ENCODE measurements at regions not wholly inside any gene's neighbourhood (a gene's known extent, or its start where the extent isn't known, plus 50 kb on each side); places are given as distances from the start of the nearest gene placed in this dataset.

DNA sequence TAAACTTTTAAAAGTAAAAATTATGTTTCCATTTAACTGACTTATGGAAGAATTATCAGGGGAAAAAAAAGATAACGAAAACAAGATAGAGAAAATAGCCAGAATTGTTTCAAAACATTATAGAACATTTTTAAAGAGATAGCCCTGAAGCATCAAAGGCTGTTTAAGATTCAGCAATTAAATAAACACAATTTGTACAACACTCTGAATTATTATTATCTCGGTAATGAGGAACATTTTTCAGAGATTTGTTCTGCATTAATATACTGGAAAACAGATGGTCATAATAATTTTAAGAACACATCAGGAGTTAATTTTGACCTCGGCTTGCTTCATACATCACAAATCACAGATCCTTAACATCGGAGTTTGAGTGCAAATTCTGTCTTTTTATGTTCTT, 643.8 kb downstream of the SORCS1 start:
- peak; percentile 3 for DNase-seq

GRCh38 chr10:106519376-106520030, 645.0 kb downstream of the SORCS1 start:
- DNase-seq, result peak; percentile 65

- no peak for DNase-seq
Observed at GRCh38 chr10:106515206-106515790, 649.2 kb downstream of the SORCS1 start.

GRCh38 chr10:106513352-106513771, 651.1 kb downstream of the SORCS1 start:
- DNase-seq, result no peak

GRCh38 chr10:106511917-106512316, 652.6 kb downstream of the SORCS1 start:
- DNase-seq, result no peak

DNA sequence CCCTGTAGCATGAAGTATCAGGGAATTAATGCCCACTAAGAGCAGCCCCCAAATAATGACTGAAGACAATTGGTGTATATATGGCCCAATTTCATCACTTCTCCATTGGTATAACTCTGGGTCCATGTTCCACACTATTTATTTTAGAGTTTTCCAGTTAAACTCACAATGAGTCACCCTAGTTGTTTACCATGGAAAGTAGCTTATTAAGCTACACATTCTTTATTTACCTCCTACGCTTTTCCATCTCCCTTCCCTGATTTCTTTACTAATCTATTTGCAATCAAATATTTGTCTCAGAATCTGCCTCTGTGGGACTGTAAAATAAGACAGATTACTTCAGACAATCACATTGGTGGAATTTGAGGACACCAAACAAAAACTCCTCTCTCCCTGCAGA, 655.6 kb downstream of the SORCS1 start:
- no peak for DNase-seq

DNA sequence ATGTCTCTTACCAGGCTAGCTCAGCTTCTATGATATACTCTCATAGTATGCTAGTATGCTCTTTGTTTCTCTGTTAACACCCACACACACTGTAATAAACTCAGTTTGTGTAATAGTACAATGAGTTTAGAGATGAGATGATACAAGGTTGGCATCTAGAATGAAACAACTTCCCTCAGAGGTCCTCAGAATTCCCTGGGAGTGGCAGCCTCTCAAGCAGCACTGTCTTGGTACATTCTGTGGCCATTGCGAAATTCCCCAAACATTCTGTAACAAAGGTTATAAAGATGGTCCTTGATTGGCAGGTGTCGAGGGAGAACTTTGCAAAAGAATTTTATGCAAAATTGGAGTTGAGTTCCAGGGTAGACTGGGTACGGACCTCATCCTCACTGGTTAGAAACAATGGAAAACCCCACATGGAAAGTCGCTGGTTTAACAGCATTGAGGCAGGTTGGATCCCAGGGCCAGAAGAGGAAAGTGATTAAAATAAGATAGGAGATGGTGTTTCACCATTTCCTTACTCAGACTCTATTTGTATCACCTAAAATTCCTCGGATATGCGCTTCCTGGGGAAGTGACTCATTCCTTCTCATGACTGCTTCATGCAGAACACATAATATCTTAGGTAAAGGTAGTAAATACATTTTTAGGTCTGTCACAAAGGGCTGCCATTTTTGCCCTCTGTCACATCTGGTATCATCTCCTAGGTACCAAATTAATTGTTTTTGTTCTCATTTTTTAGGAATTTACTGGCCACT, 657.8 kb downstream of the SORCS1 start:
- DNase-seq, result no peak

DNA sequence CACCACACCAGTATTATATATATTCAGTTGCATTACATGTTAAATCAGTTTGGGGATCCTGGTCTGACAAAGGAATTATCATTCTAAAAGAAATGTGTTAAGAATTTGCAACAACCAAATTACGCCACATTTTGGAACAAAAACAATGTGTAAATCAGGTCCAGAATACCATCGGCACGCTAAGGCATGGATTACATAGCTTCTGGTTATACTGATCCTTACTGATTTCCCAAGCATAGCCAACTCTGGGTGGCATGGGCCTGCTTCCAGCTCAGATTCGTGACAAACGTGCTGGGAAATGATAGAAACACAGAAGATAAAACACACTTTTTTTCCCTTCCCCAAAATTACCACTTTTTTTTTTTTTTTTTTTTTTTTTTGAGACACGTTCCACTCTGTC, 660.0 kb downstream of the SORCS1 start:
- peak; percentile 41 for DNase-seq

DNA sequence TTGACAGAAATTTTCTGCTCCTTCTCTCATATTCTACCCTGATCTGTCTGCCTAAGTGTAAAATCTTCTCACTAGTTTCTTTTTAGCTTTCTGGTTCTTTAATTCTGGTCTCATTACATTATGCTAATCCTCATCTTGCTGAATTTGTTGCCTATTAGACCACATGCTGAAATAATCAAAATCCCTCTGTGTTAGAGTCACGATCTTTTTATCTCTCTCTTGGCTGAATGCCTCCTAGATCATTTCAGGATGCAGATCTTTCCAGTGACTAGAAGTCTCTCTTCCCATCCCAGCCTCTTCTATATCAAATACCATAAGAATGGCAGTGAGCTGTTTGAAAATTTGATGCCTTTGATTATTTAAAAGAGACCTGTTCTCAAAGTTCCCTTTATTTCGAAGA, 661.9 kb downstream of the SORCS1 start:
- DNase-seq, result peak; percentile 10

DNA sequence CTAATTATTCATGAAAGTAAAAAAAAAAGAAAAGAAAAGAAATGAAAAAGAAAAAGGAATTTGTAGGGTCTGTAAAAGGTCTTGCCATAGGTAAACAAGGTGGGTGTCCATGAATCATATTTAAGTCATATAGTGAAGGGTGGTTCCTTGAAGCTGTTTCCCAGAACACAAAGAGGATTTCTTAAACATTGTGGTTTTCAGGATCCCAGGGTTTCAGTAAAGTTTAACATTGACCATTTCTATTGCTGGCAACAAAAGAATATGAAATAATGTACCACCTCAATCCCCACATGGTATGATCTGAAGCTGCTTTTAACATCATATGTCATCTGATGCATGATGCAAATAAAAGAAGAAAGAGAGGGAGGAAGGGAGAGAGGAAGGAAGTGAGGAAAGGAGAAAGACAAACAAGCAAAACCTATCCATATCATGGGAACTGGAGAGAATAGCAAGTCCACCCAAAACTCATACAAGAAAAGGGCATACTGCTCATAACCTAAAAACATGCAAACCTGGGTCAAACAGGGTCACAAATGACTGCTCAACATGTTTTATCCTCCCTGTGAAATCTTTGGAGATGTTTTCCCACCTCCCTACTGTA, 663.5 kb downstream of the SORCS1 start:
- no peak for DNase-seq

- no peak for DNase-seq
Observed at GRCh38 chr10:106500041-106500924, 664.2 kb downstream of the SORCS1 start.

- DNase-seq, result no peak
Observed at GRCh38 chr10:106499448-106499847, 665.1 kb downstream of the SORCS1 start.

DNA sequence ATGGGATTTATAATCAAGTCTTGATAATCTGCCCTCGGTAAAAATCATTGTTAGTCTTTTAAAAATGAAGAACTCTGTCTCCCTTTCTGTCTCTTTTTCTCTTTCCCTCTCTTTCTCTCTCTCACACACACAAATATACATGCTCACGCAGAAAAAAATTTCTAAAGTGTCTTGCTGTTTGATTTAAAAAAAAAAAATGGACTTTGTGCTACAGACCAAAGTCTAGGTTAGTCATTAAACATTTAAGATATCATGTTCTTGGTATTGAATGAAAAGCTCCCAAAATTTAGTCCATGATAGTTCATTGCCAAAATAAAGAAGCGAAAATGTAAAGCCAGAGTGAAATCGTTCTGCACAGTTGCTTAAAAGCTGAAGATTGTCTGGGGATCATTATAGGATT, 665.8 kb downstream of the SORCS1 start:
- DNase-seq, result no peak

DNA sequence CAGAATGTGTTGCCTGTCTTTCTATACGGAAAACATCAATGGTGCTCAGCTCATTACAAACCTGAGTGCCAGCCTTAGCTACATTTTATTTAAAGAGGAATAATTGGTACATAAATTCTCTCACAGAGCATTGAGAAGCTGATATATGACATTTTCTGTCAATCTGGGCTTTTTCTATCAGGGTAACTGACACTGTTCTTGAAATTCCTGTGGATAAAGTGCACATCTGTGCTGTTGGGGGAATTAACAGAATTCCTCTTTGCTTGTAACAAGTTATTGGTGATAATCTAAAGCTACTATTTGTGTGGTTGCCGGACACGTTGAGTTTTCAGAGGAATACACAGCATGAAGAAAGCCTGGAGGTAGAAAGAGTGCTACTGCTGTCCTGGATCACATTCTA, 668.6 kb downstream of the SORCS1 start:
- no peak for DNase-seq

- no peak for DNase-seq
Observed at GRCh38 chr10:106493751-106494150, 670.8 kb downstream of the SORCS1 start.

- no peak for DNase-seq
Observed at GRCh38 chr10:106493226-106493625, 671.3 kb downstream of the SORCS1 start.

GRCh38 chr10:106487726-106488125, 676.8 kb downstream of the SORCS1 start:
- no peak for DNase-seq

GRCh38 chr10:106481598-106482275, 682.8 kb downstream of the SORCS1 start:
- DNase-seq, result no peak

DNA sequence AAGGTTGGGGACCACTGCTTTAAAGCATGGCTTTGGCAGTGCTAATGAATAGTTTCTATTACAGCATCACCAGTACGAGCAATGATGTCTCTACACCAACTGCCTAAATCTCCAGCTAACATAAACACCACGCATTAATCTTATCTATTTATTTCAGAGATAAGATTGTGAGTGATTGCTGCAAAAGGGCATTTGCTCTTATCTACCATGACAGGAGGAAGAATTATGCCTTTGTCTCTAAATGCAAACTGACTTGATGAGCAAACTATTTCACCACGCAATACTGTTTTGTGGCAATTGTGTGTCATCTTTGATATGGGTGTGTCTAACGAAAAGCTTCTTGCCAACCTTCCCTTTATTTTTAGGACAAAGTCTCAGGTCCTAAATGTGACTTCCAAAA, 684.9 kb downstream of the SORCS1 start:
- DNase-seq, result no peak

- DNase-seq, result no peak
Observed at GRCh38 chr10:106474876-106475275, 689.6 kb downstream of the SORCS1 start.

DNA sequence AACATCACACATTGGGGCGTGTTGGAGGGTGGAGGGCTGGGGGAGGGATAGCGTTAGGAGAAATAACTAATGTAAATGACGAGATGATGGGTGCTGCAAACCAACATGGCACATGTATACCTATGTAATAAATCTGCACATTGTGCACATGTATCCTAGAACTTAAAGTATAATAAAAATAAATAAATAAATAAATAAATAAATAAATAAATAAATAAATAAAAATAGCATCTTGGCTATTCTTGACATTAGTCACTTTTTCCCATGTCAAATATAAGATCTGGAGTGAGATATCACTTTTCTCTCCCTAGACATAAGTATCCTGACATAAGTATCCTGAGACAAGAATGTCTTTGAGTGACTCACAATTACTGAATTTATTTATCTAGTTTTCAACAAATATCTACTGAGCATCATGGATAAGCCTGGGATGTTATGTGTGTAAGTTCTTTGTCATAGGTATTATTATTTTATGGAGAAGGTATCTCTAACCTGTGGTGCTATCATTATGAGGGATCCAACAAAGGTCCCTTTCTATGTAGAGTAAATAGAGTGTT, 691.3 kb downstream of the SORCS1 start:
- no peak for DNase-seq

DNA sequence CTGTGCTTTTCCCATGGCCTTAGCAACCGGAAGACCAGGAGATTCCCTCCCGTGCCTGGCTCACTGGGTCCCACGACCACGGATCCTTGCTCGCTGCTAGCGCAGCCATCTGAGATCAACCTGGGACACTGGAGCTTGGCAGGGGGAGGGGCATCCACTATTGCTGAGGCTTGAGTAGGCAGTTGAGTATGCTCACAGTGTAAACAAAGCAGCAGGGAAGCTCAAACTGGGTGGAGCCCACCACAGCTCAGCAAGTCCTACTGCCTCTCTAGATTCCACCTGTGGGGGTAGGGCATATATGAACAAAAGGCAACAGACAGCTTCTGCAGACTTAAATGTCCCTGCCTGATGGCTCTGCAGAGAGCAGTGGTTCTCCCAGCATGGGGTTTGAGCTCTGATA, 697.0 kb downstream of the SORCS1 start:
- no peak for DNase-seq

Measured in fibroblast of skin of abdomen (primary cell).